ENCODE measurements at regions not wholly inside any gene's neighbourhood (a gene's known extent, or its start where the extent isn't known, plus 50 kb on each side); places are given as distances from the start of the nearest gene placed in this dataset.

DNA sequence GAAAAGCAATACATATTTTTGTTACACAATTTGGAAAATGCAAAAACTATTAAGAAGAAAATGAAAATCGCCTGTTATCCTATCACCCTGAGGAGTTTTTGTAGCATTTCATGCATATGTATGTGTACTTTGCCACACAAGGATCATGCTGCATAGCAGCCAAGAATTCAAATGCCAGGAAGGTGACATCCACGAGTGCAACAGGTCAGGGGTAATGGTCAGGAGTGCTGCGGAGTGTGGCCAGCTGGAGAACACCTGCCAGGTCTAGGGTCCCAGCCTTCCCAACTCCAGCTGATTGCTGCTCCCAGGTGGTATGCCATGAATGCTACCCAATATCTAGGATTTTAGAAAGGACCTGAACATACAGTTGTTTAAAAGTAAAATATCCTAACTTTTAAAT, 617.1 kb downstream of the PRELID2 start:
- ChIA-PET POLR2A (ENCODE audit: low non-redundant PET) (no interaction called here), CTCF (no interaction called here)
- TF ChIP-seq, protein P1, sequence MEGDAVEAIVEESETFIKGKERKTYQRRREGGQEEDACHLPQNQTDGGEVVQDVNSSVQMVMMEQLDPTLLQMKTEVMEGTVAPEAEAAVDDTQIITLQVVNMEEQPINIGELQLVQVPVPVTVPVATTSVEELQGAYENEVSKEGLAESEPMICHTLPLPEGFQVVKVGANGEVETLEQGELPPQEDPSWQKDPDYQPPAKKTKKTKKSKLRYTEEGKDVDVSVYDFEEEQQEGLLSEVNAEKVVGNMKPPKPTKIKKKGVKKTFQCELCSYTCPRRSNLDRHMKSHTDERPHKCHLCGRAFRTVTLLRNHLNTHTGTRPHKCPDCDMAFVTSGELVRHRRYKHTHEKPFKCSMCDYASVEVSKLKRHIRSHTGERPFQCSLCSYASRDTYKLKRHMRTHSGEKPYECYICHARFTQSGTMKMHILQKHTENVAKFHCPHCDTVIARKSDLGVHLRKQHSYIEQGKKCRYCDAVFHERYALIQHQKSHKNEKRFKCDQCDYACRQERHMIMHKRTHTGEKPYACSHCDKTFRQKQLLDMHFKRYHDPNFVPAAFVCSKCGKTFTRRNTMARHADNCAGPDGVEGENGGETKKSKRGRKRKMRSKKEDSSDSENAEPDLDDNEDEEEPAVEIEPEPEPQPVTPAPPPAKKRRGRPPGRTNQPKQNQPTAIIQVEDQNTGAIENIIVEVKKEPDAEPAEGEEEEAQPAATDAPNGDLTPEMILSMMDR (conservative IDR thresholded peaks at IDR 0.05; ENCODE audit: low read depth) = no peak
- H3K27ac ChIP-seq = no peak overlapping the region
- no peak for DNase-seq (ENCODE audit: low spot score)

DNA sequence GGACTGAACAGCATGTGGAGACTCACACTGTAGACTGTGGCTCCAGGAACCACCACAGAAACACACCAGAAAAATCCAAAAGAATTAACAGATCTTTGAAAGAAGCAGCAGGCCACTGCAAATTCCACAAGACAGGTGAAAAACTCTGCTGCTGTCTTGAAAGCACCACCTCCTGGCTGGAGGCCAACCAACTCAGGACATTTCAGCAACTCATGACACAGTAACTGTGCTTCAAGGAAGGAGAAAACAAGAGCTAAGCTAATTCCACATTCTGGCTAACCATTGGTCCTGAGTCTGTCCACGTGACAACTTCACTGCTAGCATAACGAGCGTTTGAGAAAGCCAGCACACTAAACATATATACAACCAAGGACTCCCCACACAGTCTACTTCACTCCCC, 625.1 kb downstream of the PRELID2 start:
- CTCF ChIA-PET = interaction anchor here (0.7 kb wide), 1 partner anchor 20 kb away, joined by 3 read pairs; no protein-coding TSS in a partner anchor
- DNase-seq (ENCODE audit: low spot score) = no peak
- no peak overlapping the region for H3K27ac ChIP-seq
- POLR2A ChIA-PET (ENCODE audit: low non-redundant PET) = no interaction called here
- TF ChIP-seq, protein P1 (conservative IDR thresholded peaks at IDR 0.05; ENCODE audit: low read depth) = no peak

DNA sequence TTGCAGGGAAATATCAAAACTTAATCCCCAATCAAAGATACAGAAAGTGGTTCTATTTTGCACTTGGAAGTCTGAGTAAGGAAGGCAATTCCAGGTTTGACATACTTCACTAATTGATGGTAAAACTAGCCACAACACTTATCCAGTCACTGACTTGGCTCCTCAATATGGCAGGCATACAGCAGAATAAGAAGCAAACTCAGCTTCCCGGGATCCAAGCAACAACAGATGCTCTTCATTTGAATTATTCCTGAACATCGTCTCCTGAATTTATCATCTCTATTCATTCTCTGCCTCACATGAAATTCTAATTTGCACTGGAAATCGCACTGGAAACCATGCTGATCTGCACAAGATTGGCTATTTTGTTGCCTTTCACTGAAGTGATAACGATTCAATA, 629.6 kb downstream of the PRELID2 start:
- POLR2A ChIA-PET (ENCODE audit: low non-redundant PET) = no interaction called here
- TF ChIP-seq, protein P1 (conservative IDR thresholded peaks at IDR 0.05; ENCODE audit: low read depth) = no peak
- DNase-seq (ENCODE audit: low spot score) = no peak
- H3K27ac ChIP-seq = no peak overlapping the region
- CTCF ChIA-PET = interaction anchor here (0.5 kb wide), 1 partner anchor 40 kb away, joined by 4 read pairs; no protein-coding TSS in a partner anchor

DNA sequence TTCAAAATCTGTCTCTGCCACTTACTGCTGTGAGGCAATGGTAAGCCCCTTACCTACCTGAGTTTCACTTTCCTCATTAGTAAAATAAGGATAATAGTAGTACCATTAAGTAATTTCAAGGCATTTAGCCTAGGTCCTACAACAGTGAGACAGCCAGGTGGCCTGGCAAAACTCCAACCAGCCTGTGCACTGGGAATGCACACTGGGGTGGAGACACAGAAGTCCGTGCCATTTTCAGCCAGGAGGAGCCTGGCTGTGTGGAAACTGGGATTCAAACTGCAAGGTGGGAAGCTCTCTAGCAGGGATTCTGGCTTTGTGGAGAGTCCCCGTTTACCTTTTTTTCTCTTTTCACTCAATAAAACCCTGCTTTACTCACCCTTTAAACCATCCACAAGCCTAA, 630.4 kb downstream of the PRELID2 start:
- H3K27ac ChIP-seq = no peak overlapping the region
- POLR2A ChIA-PET (ENCODE audit: low non-redundant PET) = no interaction called here
- CTCF ChIA-PET = no interaction called here
- TF ChIP-seq, protein P1 (conservative IDR thresholded peaks at IDR 0.05; ENCODE audit: low read depth) = no peak
- DNase-seq (ENCODE audit: low spot score) = no peak

DNA sequence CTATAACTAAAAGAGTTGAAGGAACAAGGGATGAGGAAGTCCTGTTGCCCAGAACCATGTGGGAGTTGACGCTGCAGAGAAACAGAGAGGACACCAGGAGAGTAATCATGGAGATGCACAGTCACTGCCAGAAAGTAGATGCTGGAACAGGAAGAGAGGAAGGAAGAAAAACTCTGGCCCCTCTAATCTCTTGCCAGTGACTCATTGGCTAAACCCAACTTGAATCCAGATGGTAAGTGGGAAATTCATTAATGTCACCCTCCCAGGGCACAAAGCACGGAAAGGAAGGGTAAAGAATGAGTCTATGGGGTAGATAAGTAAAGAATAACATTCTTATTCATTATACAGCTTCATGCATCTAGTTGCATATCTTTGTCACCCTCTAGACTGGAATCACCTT, 631.9 kb downstream of the PRELID2 start:
- H3K27ac ChIP-seq = no peak overlapping the region
- TF ChIP-seq, protein P1 (conservative IDR thresholded peaks at IDR 0.05; ENCODE audit: low read depth) = no peak
- POLR2A ChIA-PET (ENCODE audit: low non-redundant PET) = no interaction called here
- no peak for DNase-seq (ENCODE audit: low spot score)
- CTCF ChIA-PET = no interaction called here

DNA sequence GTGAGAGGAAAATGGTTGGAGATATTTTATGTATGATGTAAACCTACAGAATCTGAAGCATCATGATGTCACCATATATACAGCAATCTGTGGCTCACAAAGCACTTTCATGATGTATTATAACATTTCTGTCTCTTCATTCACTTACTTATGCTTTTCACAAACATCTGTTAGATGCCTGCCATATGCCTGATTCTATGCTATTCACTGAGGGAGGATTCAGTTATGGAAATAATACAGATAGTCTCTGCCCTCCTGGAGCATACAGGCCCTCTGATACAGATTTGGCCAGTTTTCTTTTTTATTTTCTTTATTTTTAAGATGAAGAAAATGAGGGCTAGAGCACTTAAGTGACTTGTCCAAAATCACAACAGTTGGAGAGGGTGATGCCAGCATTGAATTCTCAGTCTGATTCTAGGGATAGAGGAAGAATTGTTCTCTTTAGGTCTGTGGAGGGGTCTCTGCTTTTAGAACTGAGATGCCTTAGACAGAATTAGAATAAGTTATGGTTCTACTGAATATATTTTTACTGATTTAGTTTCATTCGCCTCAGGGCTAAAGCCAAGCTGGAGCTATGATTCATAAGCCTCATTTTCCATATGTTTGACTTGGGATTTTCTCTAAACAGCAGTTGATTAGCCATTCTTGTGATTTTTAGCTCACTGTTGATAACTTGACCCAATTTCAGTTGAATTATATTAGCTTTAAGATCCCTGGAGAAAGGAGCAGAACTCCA, 636.4 kb downstream of the PRELID2 start:
- H3K27ac ChIP-seq = no peak overlapping the region
- POLR2A ChIA-PET (ENCODE audit: low non-redundant PET) = no interaction called here
- CTCF ChIA-PET = interaction anchor here (0.9 kb wide), 1 partner anchor 17 kb away, joined by 3 read pairs; no protein-coding TSS in a partner anchor
- TF ChIP-seq, protein P1 (conservative IDR thresholded peaks at IDR 0.05; ENCODE audit: low read depth) = no peak
- DNase-seq (ENCODE audit: low spot score) = no peak

Data from RWPE1 (cell line).